ENCODE measurements at regions not wholly inside any gene's neighbourhood (a gene's known extent, or its start where the extent isn't known, plus 50 kb on each side); places are given as distances from the start of the nearest gene placed in this dataset.

DNA sequence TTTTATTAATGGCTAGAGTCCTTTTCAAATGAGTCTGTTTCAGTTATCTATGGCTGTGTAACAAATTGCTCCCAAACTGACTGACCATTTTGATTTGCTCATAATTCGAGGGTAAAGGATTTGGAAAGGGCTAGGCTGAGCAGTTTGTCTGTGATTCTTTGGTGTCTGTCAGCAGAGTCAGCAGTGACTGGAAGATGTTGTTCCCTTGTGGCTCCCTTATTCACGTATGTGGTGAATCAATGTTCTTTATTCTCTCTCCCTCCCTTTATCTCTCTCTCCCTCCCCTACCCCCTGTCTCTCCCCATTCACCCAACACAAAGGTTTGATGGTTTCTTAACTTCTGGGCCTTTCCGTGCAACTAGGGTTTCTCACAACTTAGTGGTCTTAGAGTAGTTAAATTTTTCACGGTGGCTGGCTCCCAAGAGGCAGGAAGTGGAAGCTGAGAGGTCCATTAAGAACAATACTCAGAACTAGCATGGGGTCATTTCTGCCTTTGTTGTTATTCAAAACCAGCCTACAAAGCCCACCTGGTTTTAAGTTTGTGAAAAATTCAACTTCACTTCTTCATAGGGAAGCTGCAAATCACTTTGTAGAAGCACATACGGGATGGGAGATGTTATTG is 772.5 kb upstream of the SLITRK1 start:
- Histone ChIP-seq H3K4me2 (no peak overlapping the region), H4K20me1 (ENCODE audit: insufficient read depth, poor library complexity, severe bottlenecking) (no peaks in the 10 kb centered on the region), H2AFZ (no peak overlapping the region), H3K9me3 (ENCODE audit: low read depth) (no peaks in the 10 kb centered on the region), H3K27ac (no peak overlapping the region), H3K4me1 (ENCODE audit: insufficient read depth) (no peaks in the 10 kb centered on the region), H3K79me2 (no peaks in the 10 kb centered on the region), H3K27me3 (no peaks in the 10 kb centered on the region), H3K36me3 (replicated peaks; ENCODE audit: insufficient read depth, low read depth) (no peaks in the 10 kb centered on the region), H3K4me3 (no peak overlapping the region), H3K9me2 (replicated peaks; ENCODE audit: insufficient read depth) (no peaks in the 10 kb centered on the region)
- DNase-seq (ENCODE audit: low spot score), result no peak
- TF ChIP-seq EZH2 (IDR thresholded peaks at IDR 0.05; ENCODE audit: borderline replicate concordance), result no peak
- no peak for TF ChIP-seq EZH2phosphoT487 (IDR thresholded peaks at IDR 0.05; ENCODE audit: low read depth, severe bottlenecking, unreplicated experiment)
- WGBS (ENCODE audit: low lambda C conversion rate, missing lambda C conversion rate), result 70% methylated on average over 5 of the region's 5 CpGs

- no peak for DNase-seq (ENCODE audit: low spot score)
- no peaks in the 10 kb centered on the region for H3K9me3 ChIP-seq (ENCODE audit: low read depth)
- no peaks in the 10 kb centered on the region for H3K36me3 ChIP-seq (replicated peaks; ENCODE audit: insufficient read depth, low read depth)
- H3K79me2 ChIP-seq, result no peaks in the 10 kb centered on the region
- H3K4me2 ChIP-seq, result no peak overlapping the region
- H3K9me2 ChIP-seq (replicated peaks; ENCODE audit: insufficient read depth), result no peaks in the 10 kb centered on the region
- TF ChIP-seq CTCF (IDR thresholded peaks at IDR 0.05; ENCODE audit: poor library complexity) (no peak), EZH2phosphoT487 (IDR thresholded peaks at IDR 0.05; ENCODE audit: low read depth, severe bottlenecking, unreplicated experiment) (no peak), EZH2 (IDR thresholded peaks at IDR 0.05; ENCODE audit: borderline replicate concordance) (no peak)
- no peak overlapping the region for H3K27ac ChIP-seq
- H4K20me1 ChIP-seq (ENCODE audit: insufficient read depth, poor library complexity, severe bottlenecking), result no peaks in the 10 kb centered on the region
- H2AFZ ChIP-seq, result no peak overlapping the region
- H3K4me1 ChIP-seq (ENCODE audit: insufficient read depth), result no peaks in the 10 kb centered on the region
- no peaks in the 10 kb centered on the region for H3K27me3 ChIP-seq
- no peak overlapping the region for H3K4me3 ChIP-seq
- WGBS (ENCODE audit: low lambda C conversion rate, missing lambda C conversion rate), result 86% methylated on average over 3 of the region's 3 CpGs
Observed at GRCh38 chr13:84653915-84654534, 771.8 kb upstream of the SLITRK1 start.

- Histone ChIP-seq H3K36me3 (replicated peaks; ENCODE audit: insufficient read depth, low read depth) (no peaks in the 10 kb centered on the region), H3K79me2 (no peaks in the 10 kb centered on the region), H2AFZ (no peak overlapping the region), H3K4me3 (no peak overlapping the region), H3K9me3 (ENCODE audit: low read depth) (no peaks in the 10 kb centered on the region), H3K27ac (no peak overlapping the region), H3K4me1 (ENCODE audit: insufficient read depth) (no peaks in the 10 kb centered on the region), H4K20me1 (ENCODE audit: insufficient read depth, poor library complexity, severe bottlenecking) (no peaks in the 10 kb centered on the region), H3K27me3 (no peaks in the 10 kb centered on the region), H3K9me2 (replicated peaks; ENCODE audit: insufficient read depth) (no peaks in the 10 kb centered on the region), H3K4me2 (no peak overlapping the region)
- no peak for TF ChIP-seq CTCF (IDR thresholded peaks at IDR 0.05; ENCODE audit: poor library complexity)
- TF ChIP-seq EZH2 (IDR thresholded peaks at IDR 0.05; ENCODE audit: borderline replicate concordance), result no peak
- TF ChIP-seq EZH2phosphoT487 (IDR thresholded peaks at IDR 0.05; ENCODE audit: low read depth, severe bottlenecking, unreplicated experiment), result no peak
- DNase-seq (ENCODE audit: low spot score), result no peak
- 80% methylated on average over 3 of the region's 3 CpGs for WGBS (ENCODE audit: low lambda C conversion rate, missing lambda C conversion rate)
Observed at GRCh38 chr13:84651705-84652104, 769.4 kb upstream of the SLITRK1 start.

DNA sequence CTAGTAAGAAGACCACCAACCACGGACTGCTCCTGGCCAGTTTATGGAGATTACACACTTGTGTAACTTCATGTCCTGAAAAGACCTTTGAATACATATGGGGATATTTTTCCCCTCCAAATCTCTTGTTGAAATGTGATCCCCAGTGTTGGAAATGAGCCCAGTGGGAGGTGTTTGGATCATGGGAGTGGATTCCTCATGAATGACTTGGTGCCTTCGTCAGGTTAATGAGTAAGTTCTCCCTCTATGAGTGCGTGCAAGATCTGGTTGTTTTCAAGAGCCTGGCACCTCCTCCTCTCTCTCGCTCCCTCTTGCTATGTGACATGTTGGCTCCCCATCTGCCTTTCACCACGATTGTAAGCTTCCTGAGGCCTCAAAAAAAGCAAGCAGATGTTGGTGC is 769.0 kb upstream of the SLITRK1 start:
- WGBS (ENCODE audit: low lambda C conversion rate, missing lambda C conversion rate), result 74% methylated on average over 5 of the region's 5 CpGs
- no peaks in the 10 kb centered on the region for H3K4me1 ChIP-seq (ENCODE audit: insufficient read depth)

More for the DNA sequence above, 769.0 kb upstream of the SLITRK1 start:
- Histone ChIP-seq H3K27me3 (no peaks in the 10 kb centered on the region), H3K79me2 (no peaks in the 10 kb centered on the region), H3K36me3 (replicated peaks; ENCODE audit: insufficient read depth, low read depth) (no peaks in the 10 kb centered on the region), H4K20me1 (ENCODE audit: insufficient read depth, poor library complexity, severe bottlenecking) (no peaks in the 10 kb centered on the region), H3K4me2 (no peak overlapping the region), H2AFZ (no peak overlapping the region), H3K9me2 (replicated peaks; ENCODE audit: insufficient read depth) (no peaks in the 10 kb centered on the region), H3K4me3 (no peak overlapping the region), H3K9me3 (ENCODE audit: low read depth) (no peaks in the 10 kb centered on the region), H3K27ac (no peak overlapping the region)
- no peak for TF ChIP-seq EZH2 (IDR thresholded peaks at IDR 0.05; ENCODE audit: borderline replicate concordance)
- TF ChIP-seq CTCF (IDR thresholded peaks at IDR 0.05; ENCODE audit: poor library complexity), result no peak
- no peak for TF ChIP-seq EZH2phosphoT487 (IDR thresholded peaks at IDR 0.05; ENCODE audit: low read depth, severe bottlenecking, unreplicated experiment)
- DNase-seq (ENCODE audit: low spot score), result peak; percentile 41
